HL-60 (cell line): ENCODE measurements at regions not wholly inside any gene's neighbourhood (a gene's known extent, or its start where the extent isn't known, plus 50 kb on each side); places are given as distances from the start of the nearest gene placed in this dataset.

Experiments
- DNase-seq, 2 experiments: peaks; one replicate each; pipeline ENCODE4 v3.0.0-alpha.2; 2010 to 2020; ENCODE audit warnings: low read depth in 1 of 2, low spot score in 1 of 2
- H3K27ac ChIP-seq: fragments of 250-450 bp; sonication (Bioruptor Pico); replicated peaks from 2 replicates; pipeline ENCODE4 v1.5.1; 2020; ENCODE audit warnings: mild to moderate bottlenecking, moderate library complexity
- H3K27me3 ChIP-seq: fragments of 250-450 bp; sonication (Bioruptor Pico); 2 replicates; pipeline ENCODE4 v1.5.1; 2021; ENCODE audit warnings: mild to moderate bottlenecking, moderate library complexity; ENCODE audit not compliant: insufficient read depth, poor library complexity, severe bottlenecking
- H3K4me3 ChIP-seq: replicated peaks from 2 replicates; pipeline ENCODE4 v1.5.1; 2011; ENCODE audit warnings: mild to moderate bottlenecking, control low read depth, low read length; ENCODE audit not compliant: insufficient read depth
- GABPA ChIP-seq: IDR thresholded peaks from 2 replicates; pipeline ENCODE4 v1.6.1; 2012; ENCODE audit warnings: low read depth
- POLR2AphosphoS5 ChIP-seq: IDR thresholded peaks from 2 replicates; pipeline ENCODE4 v1.6.1; 2012; ENCODE audit warnings: low read depth
- SPI1 ChIP-seq: IDR thresholded peaks from 2 replicates; pipeline ENCODE4 v1.6.1; 2012; ENCODE audit warnings: low read depth, mild to moderate bottlenecking, borderline replicate concordance
- TF ChIP-seq, protein P1 (sequence below): IDR thresholded peaks from one replicate; pipeline ENCODE4 v1.5.1; 2011; ENCODE audit warnings: low read length, control low read depth, inconsistent platforms; ENCODE audit not compliant: insufficient read depth
- TF ChIP-seq, protein P2 (sequence below): IDR thresholded peaks from 2 replicates; pipeline ENCODE4 v1.6.1; 2012; ENCODE audit warnings: low read depth; ENCODE audit not compliant: insufficient replicate concordance

DNA sequence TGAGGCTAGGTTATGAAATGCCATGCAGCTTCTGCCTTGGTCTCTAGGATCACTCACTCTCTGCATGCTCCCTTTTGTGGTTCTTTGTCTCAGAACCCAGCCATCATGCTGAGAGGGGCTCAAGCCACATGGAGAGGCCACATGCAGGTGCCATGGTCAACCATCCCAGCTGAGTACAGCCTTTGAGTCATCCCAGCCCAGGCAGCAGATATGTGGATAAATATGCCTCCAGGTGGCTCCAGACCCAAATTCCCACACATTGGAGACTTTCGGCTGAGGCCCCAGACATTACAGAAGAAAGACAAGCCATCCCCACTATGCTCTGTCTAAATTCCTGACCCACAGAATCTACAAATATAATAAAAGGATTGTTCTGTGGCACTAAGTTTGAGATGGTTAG, 102.0 kb downstream of the LHX9 start:
- DNase-seq: no peak
- Histone ChIP-seq H3K4me3 (no peak overlapping the region), H3K27ac (no peak overlapping the region), H3K27me3 (no peaks in the 10 kb centered on the region)
- TF ChIP-seq, protein P1, sequence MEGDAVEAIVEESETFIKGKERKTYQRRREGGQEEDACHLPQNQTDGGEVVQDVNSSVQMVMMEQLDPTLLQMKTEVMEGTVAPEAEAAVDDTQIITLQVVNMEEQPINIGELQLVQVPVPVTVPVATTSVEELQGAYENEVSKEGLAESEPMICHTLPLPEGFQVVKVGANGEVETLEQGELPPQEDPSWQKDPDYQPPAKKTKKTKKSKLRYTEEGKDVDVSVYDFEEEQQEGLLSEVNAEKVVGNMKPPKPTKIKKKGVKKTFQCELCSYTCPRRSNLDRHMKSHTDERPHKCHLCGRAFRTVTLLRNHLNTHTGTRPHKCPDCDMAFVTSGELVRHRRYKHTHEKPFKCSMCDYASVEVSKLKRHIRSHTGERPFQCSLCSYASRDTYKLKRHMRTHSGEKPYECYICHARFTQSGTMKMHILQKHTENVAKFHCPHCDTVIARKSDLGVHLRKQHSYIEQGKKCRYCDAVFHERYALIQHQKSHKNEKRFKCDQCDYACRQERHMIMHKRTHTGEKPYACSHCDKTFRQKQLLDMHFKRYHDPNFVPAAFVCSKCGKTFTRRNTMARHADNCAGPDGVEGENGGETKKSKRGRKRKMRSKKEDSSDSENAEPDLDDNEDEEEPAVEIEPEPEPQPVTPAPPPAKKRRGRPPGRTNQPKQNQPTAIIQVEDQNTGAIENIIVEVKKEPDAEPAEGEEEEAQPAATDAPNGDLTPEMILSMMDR: no peak
- TF ChIP-seq SPI1 (no peak), GABPA (no peak), POLR2AphosphoS5 (no peak)
- TF ChIP-seq, protein P2, sequence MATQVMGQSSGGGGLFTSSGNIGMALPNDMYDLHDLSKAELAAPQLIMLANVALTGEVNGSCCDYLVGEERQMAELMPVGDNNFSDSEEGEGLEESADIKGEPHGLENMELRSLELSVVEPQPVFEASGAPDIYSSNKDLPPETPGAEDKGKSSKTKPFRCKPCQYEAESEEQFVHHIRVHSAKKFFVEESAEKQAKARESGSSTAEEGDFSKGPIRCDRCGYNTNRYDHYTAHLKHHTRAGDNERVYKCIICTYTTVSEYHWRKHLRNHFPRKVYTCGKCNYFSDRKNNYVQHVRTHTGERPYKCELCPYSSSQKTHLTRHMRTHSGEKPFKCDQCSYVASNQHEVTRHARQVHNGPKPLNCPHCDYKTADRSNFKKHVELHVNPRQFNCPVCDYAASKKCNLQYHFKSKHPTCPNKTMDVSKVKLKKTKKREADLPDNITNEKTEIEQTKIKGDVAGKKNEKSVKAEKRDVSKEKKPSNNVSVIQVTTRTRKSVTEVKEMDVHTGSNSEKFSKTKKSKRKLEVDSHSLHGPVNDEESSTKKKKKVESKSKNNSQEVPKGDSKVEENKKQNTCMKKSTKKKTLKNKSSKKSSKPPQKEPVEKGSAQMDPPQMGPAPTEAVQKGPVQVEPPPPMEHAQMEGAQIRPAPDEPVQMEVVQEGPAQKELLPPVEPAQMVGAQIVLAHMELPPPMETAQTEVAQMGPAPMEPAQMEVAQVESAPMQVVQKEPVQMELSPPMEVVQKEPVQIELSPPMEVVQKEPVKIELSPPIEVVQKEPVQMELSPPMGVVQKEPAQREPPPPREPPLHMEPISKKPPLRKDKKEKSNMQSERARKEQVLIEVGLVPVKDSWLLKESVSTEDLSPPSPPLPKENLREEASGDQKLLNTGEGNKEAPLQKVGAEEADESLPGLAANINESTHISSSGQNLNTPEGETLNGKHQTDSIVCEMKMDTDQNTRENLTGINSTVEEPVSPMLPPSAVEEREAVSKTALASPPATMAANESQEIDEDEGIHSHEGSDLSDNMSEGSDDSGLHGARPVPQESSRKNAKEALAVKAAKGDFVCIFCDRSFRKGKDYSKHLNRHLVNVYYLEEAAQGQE: no peak

DNA sequence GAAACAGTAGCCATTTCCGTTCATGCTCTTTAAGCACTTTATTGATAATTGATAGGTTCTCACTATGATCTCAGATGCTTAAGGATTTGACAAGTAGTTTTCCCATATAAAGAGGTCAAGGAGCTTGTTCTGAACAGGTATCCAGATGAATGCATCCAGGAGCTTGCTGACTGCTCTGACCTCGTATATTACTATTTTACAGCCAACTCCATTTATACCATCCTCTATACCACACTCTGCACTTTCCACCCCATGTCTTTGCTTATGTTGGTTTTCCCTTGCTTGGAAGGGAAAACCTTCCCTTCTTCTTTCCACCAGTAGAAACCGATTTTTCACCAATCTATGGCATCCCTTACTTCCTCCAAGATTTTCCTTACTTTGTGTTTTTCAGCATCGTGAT, 107.2 kb downstream of the LHX9 start:
- Histone ChIP-seq H3K27me3 (no peaks in the 10 kb centered on the region), H3K4me3 (no peak overlapping the region), H3K27ac (no peak overlapping the region)
- no peak for TF ChIP-seq POLR2AphosphoS5
- TF ChIP-seq, protein P1: no peak
- TF ChIP-seq SPI1: no peak
- TF ChIP-seq GABPA: no peak
- TF ChIP-seq, protein P2: no peak
- DNase-seq: no peak

DNA sequence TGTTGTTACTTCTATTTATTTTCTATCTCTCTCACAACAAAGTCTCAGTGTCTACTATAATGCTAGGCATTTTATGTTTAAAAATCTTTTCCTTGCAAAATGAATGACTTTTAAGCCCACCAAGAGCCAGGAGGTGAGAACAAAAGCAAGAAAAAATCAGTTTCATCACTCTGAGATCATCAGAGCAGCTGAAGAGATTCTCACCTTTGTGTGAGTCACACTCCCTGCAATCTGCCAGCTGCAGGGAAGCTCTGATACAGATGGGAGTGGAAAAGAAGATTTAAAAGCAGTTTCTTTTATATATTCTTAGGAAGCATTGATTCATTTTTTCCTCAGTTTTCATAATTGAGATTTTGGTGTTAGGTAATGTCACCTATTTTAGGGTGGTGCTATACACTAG, 107.6 kb downstream of the LHX9 start:
- DNase-seq: no peak
- H3K27me3 ChIP-seq: no peaks in the 10 kb centered on the region

More for the DNA sequence above, 107.6 kb downstream of the LHX9 start:
- Histone ChIP-seq H3K4me3 (no peak overlapping the region), H3K27ac (no peak overlapping the region)
- TF ChIP-seq GABPA (no peak), POLR2AphosphoS5 (no peak), SPI1 (no peak)
- TF ChIP-seq, protein P2: no peak
- TF ChIP-seq, protein P1: no peak
